D721Med (cell line): ENCODE measurements at regions not wholly inside any gene's neighbourhood (a gene's known extent, or its start where the extent isn't known, plus 50 kb on each side); places are given as distances from the start of the nearest gene placed in this dataset.
"Not testable (repeated sequence)": the region's sequence is repeated elsewhere in the genome, so short reads cannot be mapped to it uniquely, and the experiment has no call there.

Experiments
- DNase-seq: peaks from one replicate; pipeline ENCODE4 v3.0.0; 2011; ENCODE audit warnings: low spot score; ENCODE audit not compliant: insufficient read length
- FAIRE-seq: peaks from 2 replicates; lab custom pipeline; 2011; peaks lifted over from hg19 to GRCh38; lab: Jason Lieb, UNC
- CTCF ChIP-seq: IDR thresholded peaks from 2 replicates; pipeline ENCODE4 v1.5.1; 2012; ENCODE audit warnings: mild to moderate bottlenecking, control low read depth; ENCODE audit not compliant: insufficient read depth; ENCODE audit errors: missing control alignments

- no peak for FAIRE-seq
- no peak for DNase-seq
- TF ChIP-seq CTCF = no peak
These were observed 104.5 kb upstream of the EGLN3 start for GRCh38 chr14:34055157-34055950.

GRCh38 chr14:34053666-34054065 is 102.8 kb upstream of the EGLN3 start:
- FAIRE-seq = no peak
- TF ChIP-seq CTCF = no peak
- no peak for DNase-seq

- FAIRE-seq (no peak), DNase-seq (no peak)
- no peak for TF ChIP-seq CTCF
These were observed 101.8 kb upstream of the EGLN3 start for GRCh38 chr14:34052658-34053014.

GRCh38 chr14:34051966-34052657 is 101.2 kb upstream of the EGLN3 start:
- no peak for TF ChIP-seq CTCF
- DNase-seq (no peak), FAIRE-seq (no peak)

- no peak for TF ChIP-seq CTCF
These were observed 99.7 kb upstream of the EGLN3 start for GRCh38 chr14:34050606-34051005.

GRCh38 chr14:34049790-34050189 is 98.9 kb upstream of the EGLN3 start:
- DNase-seq = no peak

More at GRCh38 chr14:34050606-34051005, 99.7 kb upstream of the EGLN3 start:
- FAIRE-seq = no peak
- DNase-seq = no peak

GRCh38 chr14:34049187-34049586 is 98.3 kb upstream of the EGLN3 start:
- FAIRE-seq, DNase-seq: not testable (repeated sequence)

More at GRCh38 chr14:34049790-34050189, 98.9 kb upstream of the EGLN3 start:
- no peak for FAIRE-seq
- TF ChIP-seq CTCF = no peak
